Sigmoid colon (tissue), 4 donors: ENCODE measurements at regions not wholly inside any gene's neighbourhood (a gene's known extent, or its start where the extent isn't known, plus 50 kb on each side); places are given as distances from the start of the nearest gene placed in this dataset.

Experiments used
- CTCF ChIP-seq, 4 experiments: fragments of 450-650 bp in 3 of 4; fragments of 200-600 bp in 1 of 4; IDR thresholded peaks; one replicate each; pipeline ENCODE4 v1.5.1; 2016 to 2019; ENCODE audit warnings: antibody characterized with exemption in 4 of 4, mild to moderate bottlenecking in 3 of 4, moderate library complexity in 2 of 4
- EP300 ChIP-seq, 4 donors: sonication (generic); formaldehyde crosslinking; IDR thresholded peaks; one replicate each; pipeline ENCODE4 v1.6.1; 2017; ENCODE audit warnings: antibody characterized with exemption in 4 of 4
- POLR2A ChIP-seq, 2 donors: fragments of 450-650 bp; IDR thresholded peaks; one replicate each; pipeline ENCODE4 v1.6.1; 2016; ENCODE audit warnings: antibody characterized with exemption in 2 of 2, mild to moderate bottlenecking in 2 of 2, moderate library complexity in 2 of 2

GRCh38 chr6:130515306-130515705, 149.5 kb downstream of the TMEM200A start:
- TF ChIP-seq CTCF (IDR thresholded peaks at IDR 0.05) = no peak
- TF ChIP-seq POLR2A (IDR thresholded peaks at IDR 0.05) = no peak
- no peak for TF ChIP-seq EP300 (IDR thresholded peaks at IDR 0.05)
